ENCODE measurements at regions not wholly inside any gene's neighbourhood (a gene's known extent, or its start where the extent isn't known, plus 50 kb on each side); places are given as distances from the start of the nearest gene placed in this dataset.

GRCh38 chr3:159165961-159166360 is 364.1 kb downstream of the MFSD1 start:
- intact Hi-C loops (cut with micrococcal nuclease): no loop called here

DNA sequence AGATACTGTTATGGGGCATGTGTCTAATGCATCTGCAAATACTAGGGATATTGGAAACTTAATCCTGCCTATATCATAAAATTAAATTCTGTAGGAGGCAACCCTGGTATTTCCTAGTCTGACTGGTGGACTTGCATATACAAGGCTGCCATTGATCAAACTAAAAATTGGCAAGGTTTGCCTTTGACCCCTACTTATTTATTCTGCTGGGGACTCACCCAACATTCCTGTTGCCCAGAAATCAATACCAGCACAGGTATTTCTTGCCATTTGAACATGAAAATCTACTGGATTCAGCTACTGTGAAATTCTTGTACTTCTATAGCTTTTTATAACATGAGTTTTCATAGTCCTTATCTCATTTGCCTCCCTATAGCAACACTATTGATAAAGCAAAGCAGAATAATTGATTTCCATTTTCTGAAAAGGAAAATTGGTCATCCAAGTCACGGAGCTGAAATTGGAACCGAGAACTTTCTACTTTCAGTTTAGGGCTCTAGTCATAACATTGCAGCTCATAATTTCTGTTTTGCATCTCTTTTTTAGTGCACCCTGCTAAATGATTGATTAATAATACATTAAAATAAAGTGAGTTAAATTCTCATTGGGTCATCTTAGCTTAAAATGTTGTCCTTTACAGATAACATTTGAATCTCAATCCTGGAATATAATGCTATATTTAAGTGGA is 365.2 kb downstream of the MFSD1 start:
- intact Hi-C loops (cut with micrococcal nuclease): no loop called here

GRCh38 chr3:159168788-159169187 is 366.9 kb downstream of the MFSD1 start:
- intact Hi-C loops (cut with micrococcal nuclease): no loop called here

GRCh38 chr3:159169828-159170227 is 368.0 kb downstream of the MFSD1 start:
- intact Hi-C loops (cut with micrococcal nuclease): no loop called here

DNA sequence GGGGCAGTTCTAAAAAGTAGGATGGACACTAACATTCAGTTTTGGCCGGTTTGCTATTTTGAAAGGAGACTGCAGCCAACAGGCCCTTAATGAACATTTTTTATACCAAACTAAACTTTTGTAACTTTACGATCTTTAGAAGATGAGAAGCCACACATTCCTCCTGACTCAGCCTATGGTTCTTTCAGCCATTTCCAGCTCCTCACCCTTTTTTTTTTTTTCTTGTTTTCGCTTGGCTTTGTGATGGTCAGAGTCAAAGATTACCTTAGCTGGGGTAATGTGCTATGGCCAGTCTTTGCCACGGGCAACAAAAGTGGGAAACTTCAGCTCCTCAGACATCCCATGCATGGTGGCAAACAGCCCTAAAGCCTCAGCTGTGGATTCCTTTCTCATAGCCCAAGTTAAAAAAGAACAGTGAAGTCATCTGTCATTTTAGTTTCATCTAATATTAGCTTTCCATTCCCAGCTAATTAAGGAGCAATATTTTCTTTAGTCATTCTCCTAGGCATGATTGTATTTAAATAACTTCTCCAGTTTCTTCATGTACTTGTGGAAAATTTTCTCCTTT is 368.7 kb downstream of the MFSD1 start:
- intact Hi-C loops (cut with micrococcal nuclease): no loop called here

GRCh38 chr3:159171333-159171732 is 369.5 kb downstream of the MFSD1 start:
- intact Hi-C loops (cut with micrococcal nuclease): no loop called here

DNA sequence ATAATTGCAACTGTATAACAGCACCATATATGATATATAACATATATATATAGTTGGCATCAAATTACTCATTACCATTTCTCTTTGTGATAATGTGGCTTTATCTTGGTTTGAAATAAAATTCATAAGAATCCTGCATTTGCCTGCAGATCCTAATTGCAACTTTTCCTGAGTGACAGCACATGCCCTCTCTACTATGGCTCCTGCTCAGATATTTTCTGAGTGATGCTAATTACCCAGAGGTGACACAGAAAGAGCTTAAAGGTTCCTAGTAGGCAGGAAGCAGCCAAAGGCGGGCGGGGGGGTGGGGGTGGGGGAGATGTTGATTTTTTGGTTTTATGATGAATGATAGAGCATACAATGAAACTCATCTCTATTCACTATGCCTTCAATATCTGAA is 370.6 kb downstream of the MFSD1 start:
- intact Hi-C loops (cut with micrococcal nuclease): no loop called here

DNA sequence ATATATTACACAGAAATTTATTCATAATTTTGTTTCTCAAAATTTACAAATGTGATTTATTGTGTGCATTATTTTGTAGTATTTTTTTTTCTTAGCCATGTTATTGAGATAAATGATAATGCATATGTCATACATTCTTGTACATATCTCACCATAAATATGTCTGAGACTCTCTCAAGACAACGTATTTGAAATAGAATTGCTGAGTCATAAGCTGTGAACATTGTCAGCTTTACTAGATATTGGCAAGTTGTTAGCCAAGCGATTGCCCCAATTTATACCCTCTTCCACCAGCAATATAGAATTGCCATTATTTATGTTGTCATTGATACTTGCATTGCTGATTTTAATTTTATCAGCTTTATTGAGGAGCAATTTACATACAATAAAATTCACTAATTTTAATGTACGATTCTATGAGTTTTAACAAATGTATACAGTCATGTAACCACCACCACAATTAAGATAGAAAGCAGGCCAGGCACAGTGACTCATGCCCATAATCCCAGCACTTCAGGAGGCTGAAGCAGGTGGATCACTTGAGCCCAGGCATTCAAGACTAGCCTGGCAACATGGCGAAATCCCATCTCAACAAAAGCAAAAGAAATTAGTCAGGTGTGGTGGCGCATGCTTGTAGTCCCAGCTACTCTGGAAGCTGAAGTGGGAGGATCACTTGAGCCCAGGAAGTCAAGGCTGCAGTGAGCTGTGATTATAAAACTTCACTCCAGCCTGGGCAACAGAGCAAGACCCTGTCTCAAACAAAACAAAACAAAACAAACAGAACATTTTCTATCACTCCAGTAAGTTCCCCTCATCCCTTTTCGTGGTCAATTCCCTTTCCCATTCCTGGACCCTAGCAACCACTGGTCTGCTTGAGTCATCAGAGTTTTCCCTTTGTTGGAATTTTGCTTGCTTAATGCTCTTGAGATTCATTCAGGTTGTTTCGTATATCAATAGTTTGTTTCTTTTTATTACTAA is 373.1 kb downstream of the MFSD1 start:
- intact Hi-C loops (cut with micrococcal nuclease): no loop called here

- intact Hi-C loops (cut with micrococcal nuclease): no loop called here
Measured at GRCh38 chr3:159178209-159178897, 376.5 kb downstream of the MFSD1 start.

GRCh38 chr3:159182961-159183360 is 381.1 kb downstream of the MFSD1 start:
- intact Hi-C loops (cut with micrococcal nuclease): no loop called here

DNA sequence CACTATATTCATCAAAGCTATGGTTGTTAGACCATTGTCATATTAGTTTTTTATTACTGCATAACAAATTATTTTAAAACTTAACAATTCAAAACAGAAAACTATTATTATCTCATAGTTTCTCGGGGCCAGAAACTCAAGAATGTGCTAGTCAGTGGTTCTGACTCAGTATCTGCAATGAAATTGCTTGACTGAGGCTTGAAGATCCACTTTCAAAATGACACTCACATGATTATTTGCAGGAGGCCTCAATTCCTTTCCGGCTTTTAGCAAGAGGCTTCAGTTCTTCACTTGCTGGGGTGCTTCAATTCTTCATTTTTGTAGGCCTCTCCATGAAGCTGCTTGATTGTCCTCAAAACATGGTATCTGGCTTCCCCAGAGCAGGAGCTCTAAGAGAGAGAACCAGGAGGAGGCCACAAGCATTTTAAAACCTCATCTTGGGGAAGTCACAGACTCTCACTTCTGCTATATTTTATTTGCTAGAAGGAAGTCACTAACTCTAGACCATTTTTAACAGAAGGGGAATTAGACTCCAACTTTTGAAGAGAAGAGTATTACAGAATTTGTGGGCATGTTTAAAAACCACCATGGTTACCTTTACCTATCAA is 383.7 kb downstream of the MFSD1 start:
- intact Hi-C loops (cut with micrococcal nuclease): no loop called here

- intact Hi-C loops (cut with micrococcal nuclease): no loop called here
Measured at GRCh38 chr3:159186581-159186980, 384.7 kb downstream of the MFSD1 start.

GRCh38 chr3:159187232-159187631 is 385.4 kb downstream of the MFSD1 start:
- intact Hi-C loops (cut with micrococcal nuclease): no loop called here

- intact Hi-C loops (cut with micrococcal nuclease): no loop called here
Measured at GRCh38 chr3:159187706-159188105, 385.9 kb downstream of the MFSD1 start.

DNA sequence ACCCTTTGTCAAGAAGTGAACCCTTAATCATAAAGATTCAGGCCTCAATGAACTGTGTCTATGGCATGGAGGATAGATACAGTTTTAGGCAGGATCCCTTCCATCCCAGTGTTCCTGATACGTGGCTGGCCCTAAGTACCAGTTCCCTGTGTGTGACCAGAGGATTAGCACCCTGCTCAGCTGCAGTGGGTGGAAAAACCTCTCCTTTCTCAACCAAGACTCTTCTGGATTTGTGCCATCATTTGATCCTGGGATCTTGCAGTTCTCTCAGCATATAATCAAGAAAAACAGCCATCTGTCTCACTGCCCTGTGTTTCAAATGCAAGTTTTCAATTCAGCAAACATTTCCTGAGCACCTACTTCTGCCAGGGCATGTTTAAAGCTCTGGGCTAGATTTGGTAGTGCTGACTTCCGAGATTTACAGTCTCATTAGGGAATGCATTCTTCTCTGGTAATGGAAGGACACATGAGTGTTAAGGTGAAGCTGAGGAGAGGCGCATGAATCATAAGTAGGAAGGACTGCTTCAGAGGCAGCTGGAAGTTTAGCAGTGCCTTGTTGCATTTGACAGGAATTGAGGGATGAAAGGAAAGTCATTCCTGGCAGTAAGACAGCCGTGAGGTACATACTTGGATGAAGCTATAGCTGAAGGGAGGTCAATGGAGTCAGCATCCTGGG is 388.3 kb downstream of the MFSD1 start:
- intact Hi-C loops (cut with micrococcal nuclease): no loop called here

DNA sequence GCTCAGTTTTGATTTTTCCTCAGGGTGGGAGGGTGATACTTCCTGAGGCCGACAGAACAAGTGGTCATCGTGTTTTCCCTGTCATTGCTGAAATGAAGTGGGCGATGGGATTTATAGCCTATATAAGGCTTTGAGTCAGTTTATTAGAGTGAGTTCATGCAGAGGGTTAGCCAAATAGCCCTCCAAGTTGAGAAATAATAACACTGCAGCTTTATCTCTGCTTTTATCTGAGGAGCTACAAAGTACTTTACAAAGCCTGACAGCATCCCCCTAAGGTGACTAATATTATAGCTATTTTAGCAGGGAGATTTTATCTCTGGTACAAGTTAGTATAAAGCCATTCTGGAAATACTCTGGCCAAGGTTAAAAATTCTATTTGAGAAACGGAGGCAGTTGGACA is 389.6 kb downstream of the MFSD1 start:
- intact Hi-C loops (cut with micrococcal nuclease): no loop called here

- intact Hi-C loops (cut with micrococcal nuclease): no loop called here
Measured at GRCh38 chr3:159196359-159196758, 394.5 kb downstream of the MFSD1 start.

DNA sequence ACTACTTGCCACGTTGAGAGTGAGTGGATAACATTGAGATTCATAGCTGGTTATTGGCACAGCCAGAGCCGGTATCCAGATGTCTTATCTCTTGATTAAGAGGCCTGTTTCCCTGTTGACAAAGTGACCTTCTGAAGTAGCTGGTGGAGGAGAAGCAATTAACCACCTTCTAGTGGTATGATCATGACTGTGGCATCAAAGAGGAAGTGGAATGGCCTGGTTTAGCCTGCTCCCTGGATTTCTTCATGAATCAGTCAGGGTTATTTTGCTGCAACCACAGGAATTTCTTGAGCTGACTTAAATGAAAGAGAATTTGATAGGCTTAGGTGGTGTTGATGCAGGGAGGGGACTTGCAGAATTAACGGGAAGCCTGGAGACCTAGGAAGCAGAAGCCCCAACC is 398.3 kb downstream of the MFSD1 start:
- intact Hi-C loops (cut with micrococcal nuclease): no loop called here

- intact Hi-C loops (cut with micrococcal nuclease): no loop called here
Measured at GRCh38 chr3:159208050-159208449, 406.2 kb downstream of the MFSD1 start.

DNA sequence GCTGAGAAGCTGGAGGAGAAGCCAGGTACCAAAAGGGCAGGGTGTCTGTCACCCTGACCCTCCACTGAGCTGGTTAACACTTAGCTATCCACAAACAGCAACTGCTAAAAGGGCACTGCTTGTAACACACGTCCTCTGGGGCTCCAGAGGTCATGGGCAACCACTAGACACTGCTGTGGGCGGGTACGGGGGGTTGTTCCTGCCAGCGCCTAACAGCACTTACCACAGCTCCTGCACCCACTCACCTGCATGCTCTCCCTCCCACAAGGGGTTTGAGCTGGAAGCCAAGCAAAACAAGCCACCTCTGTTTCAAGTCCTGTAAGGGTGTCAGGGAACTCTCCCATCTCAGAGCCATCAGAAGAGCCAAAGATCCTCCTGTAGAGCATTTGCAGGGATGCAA is 407.6 kb downstream of the MFSD1 start:
- intact Hi-C loops (cut with micrococcal nuclease): no loop called here

GRCh38 chr3:159210336-159210735 is 408.5 kb downstream of the MFSD1 start:
- intact Hi-C loops (cut with micrococcal nuclease): no loop called here
